GM10266 (cell line): ENCODE measurements at regions not wholly inside any gene's neighbourhood (a gene's known extent, or its start where the extent isn't known, plus 50 kb on each side); places are given as distances from the start of the nearest gene placed in this dataset.

Source experiments
- DNase-seq: peaks from one replicate; pipeline ENCODE4 v3.0.0; 2012; ENCODE audit errors: extremely low spot score
- CTCF ChIP-seq: IDR thresholded peaks from 2 replicates; pipeline ENCODE4 v1.5.1; 2012; ENCODE audit warnings: mild to moderate bottlenecking, low read depth; ENCODE audit not compliant: control insufficient read depth, insufficient read depth; ENCODE audit errors: missing control alignments

GRCh38 chr16:58938811-58939210 is 204.7 kb upstream of the GOT2 start:
- TF ChIP-seq CTCF, result no peak

GRCh38 chr16:58937661-58938060 is 203.5 kb upstream of the GOT2 start:
- no peak for DNase-seq
- TF ChIP-seq CTCF, result no peak

More at GRCh38 chr16:58938811-58939210, 204.7 kb upstream of the GOT2 start:
- DNase-seq, result no peak

- no peak for TF ChIP-seq CTCF
- no peak for DNase-seq
Measured at GRCh38 chr16:58933186-58933585, 199.1 kb upstream of the GOT2 start.

GRCh38 chr16:58931436-58931835 is 197.3 kb upstream of the GOT2 start:
- TF ChIP-seq CTCF, result no peak

GRCh38 chr16:58923094-58923493 is 189.0 kb upstream of the GOT2 start:
- TF ChIP-seq CTCF, result no peak
- no peak for DNase-seq

More at GRCh38 chr16:58931436-58931835, 197.3 kb upstream of the GOT2 start:
- no peak for DNase-seq

- no peak for DNase-seq
- TF ChIP-seq CTCF, result no peak
Measured at GRCh38 chr16:58913456-58913855, 179.3 kb upstream of the GOT2 start.

- TF ChIP-seq CTCF, result no peak
- no peak for DNase-seq
Measured at GRCh38 chr16:58912571-58912970, 178.5 kb upstream of the GOT2 start.
